ENCODE measurements at regions not wholly inside any gene's neighbourhood (a gene's known extent, or its start where the extent isn't known, plus 50 kb on each side); places are given as distances from the start of the nearest gene placed in this dataset.

DNA sequence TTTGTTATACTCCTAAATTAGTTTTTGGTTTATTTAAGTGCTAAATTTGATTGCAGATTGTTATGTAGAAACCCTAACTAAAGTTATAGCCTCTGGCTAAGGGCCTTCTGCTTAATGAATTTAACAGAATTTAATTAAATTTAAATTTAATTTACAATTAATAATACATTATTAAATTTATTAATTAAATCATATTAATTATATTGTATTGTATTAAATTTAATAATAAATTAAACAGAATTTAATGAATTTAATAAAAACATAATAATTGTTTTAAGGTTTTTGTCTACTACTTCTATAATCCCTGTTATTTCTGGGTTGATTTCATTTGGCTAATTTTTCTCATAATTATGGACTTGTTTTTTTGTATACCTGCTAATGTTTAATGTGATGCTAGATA lies 141.9 kb upstream of the TECRL start:
- TF ChIP-seq, protein P1, sequence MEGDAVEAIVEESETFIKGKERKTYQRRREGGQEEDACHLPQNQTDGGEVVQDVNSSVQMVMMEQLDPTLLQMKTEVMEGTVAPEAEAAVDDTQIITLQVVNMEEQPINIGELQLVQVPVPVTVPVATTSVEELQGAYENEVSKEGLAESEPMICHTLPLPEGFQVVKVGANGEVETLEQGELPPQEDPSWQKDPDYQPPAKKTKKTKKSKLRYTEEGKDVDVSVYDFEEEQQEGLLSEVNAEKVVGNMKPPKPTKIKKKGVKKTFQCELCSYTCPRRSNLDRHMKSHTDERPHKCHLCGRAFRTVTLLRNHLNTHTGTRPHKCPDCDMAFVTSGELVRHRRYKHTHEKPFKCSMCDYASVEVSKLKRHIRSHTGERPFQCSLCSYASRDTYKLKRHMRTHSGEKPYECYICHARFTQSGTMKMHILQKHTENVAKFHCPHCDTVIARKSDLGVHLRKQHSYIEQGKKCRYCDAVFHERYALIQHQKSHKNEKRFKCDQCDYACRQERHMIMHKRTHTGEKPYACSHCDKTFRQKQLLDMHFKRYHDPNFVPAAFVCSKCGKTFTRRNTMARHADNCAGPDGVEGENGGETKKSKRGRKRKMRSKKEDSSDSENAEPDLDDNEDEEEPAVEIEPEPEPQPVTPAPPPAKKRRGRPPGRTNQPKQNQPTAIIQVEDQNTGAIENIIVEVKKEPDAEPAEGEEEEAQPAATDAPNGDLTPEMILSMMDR (IDR thresholded peaks at IDR 0.05), result no peak
- TF ChIP-seq POLR2A (IDR thresholded peaks at IDR 0.05) (no peak), EP300 (IDR thresholded peaks at IDR 0.05) (no peak)
